Stimulated activated naive CD8-positive, alpha-beta T cell treated with anti-CD3 and anti-CD28 coated beads, Interleukin-15, Interleukin-2, amounts not matched to agents 100 ng/mL and 50 ng/mL, for 24 hours (primary cell): ENCODE measurements at regions not wholly inside any gene's neighbourhood (a gene's known extent, or its start where the extent isn't known, plus 50 kb on each side); places are given as distances from the start of the nearest gene placed in this dataset.
"Not testable (repeated sequence)": the region's sequence is repeated elsewhere in the genome, so short reads cannot be mapped to it uniquely, and the experiment has no call there.

Source experiments
- H3K27ac Mint-ChIP-seq: one replicate; pipeline ENCODE4 v1.8.0; 2021; ENCODE audit warnings: mild to moderate bottlenecking, mixed read lengths
- H3K27me3 Mint-ChIP-seq: one replicate; pipeline ENCODE4 v1.8.0; 2021; ENCODE audit warnings: mixed read lengths
- H3K36me3 Mint-ChIP-seq: one replicate; pipeline ENCODE4 v1.8.0; 2021; ENCODE audit warnings: low read depth, mixed read lengths
- H3K4me1 Mint-ChIP-seq: one replicate; pipeline ENCODE4 v1.8.0; 2021; ENCODE audit warnings: low read depth, mixed read lengths
- H3K4me3 Mint-ChIP-seq: one replicate; pipeline ENCODE4 v1.8.0; 2021; ENCODE audit warnings: mild to moderate bottlenecking, mixed read lengths
- H3K9me3 Mint-ChIP-seq: one replicate; pipeline ENCODE4 v1.8.0; 2021; ENCODE audit warnings: mixed read lengths

DNA sequence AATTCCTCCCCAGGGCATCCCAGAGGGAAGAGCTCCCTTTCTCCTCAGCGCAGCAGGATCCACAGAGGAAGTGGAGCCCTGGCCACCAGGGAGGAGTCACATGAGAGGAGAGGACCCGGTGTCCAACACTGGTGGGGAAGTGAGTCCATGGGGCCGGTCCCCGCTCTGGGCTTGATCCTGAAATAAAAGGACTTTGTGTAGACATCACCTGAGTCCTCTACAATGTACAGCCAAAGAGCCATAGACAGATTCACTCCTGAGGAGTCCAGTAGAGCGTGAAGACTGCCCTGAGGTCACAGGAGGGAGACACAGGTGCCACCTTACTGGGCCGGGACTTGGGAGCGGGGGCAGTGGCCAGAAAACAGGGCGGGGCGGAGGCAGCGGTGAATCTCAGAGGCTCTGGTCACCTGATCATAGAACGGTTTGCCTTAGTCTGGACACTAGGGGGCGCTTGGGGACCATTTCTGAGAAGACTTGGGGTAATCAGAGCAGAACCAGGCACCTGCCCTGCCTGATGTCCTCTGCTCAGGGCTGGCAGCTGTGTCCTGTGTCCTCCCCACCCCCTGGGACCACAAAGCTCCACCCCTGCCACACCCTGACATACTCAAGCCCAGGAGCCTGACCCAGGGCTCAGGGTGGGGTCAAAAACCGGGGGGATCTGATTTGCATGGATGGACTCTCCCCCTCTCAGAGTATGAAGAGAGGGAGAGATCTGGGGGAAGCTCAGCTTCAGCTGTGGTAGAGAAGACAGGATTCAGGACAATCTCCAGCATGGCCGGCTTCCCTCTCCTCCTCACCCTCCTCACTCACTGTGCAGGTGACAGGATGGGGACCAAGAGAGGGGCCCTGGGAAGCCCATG lies 112.7 kb downstream of the VPREB1 start:
- no peak overlapping the region for H3K27ac Mint-ChIP-seq
- H3K36me3 Mint-ChIP-seq, result no peaks in the 10 kb centered on the region
- H3K4me1 Mint-ChIP-seq, result peaks cover 7% of the 10 kb centered on the region
- peaks cover 39% of the 10 kb centered on the region for H3K27me3 Mint-ChIP-seq
- no peaks in the 10 kb centered on the region for H3K9me3 Mint-ChIP-seq
- no peak overlapping the region for H3K4me3 Mint-ChIP-seq

DNA sequence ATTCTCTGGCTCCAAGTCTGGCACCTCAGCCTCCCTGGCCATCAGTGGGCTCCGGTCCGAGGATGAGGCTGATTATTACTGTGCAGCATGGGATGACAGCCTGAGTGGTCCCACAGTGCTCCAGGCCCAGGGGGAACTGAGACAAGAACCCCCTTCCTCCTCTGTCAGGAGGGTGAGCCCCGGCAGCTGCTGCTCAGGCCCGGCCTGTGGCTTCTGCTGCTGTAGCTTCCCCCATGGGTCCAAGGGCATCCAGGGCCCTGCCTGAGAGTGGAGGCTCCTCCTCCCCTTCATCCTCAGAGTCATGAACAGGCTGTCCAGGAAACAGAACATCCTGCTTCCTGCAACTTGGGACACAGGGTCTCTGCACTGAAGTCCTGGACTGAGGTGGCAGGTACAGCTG lies 113.6 kb downstream of the VPREB1 start:
- Mint-ChIP-seq H3K36me3 (no peaks in the 10 kb centered on the region), H3K27ac (no peak overlapping the region), H3K27me3 (peaks cover 46% of the 10 kb centered on the region), H3K9me3 (no peaks in the 10 kb centered on the region), H3K4me3 (no peak overlapping the region), H3K4me1 (peaks cover 10% of the 10 kb centered on the region)

DNA sequence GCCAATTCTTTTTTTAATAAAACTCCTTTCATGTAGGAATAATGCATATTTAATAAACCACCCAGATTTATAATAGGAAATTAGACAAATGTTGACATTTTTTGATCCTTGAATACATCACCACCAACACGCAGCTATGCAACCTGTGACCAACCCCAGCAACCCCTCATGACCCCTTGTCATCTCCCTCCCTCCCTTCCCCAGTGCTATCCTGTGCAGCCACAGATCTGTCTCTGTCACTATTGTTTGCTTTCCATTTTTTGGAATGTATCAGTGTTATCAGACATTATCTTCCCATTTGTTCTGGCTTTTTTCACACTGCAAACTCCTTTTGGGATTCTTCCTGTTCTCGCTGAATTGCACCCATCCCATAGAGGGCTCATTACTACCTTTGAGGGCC lies 114.1 kb downstream of the VPREB1 start:
- H3K36me3 Mint-ChIP-seq, result no peaks in the 10 kb centered on the region
- no peak overlapping the region for H3K27ac Mint-ChIP-seq
- H3K4me1 Mint-ChIP-seq, result peaks cover 11% of the 10 kb centered on the region
- peaks cover 46% of the 10 kb centered on the region for H3K27me3 Mint-ChIP-seq
- no peak overlapping the region for H3K4me3 Mint-ChIP-seq
- no peaks in the 10 kb centered on the region for H3K9me3 Mint-ChIP-seq

DNA sequence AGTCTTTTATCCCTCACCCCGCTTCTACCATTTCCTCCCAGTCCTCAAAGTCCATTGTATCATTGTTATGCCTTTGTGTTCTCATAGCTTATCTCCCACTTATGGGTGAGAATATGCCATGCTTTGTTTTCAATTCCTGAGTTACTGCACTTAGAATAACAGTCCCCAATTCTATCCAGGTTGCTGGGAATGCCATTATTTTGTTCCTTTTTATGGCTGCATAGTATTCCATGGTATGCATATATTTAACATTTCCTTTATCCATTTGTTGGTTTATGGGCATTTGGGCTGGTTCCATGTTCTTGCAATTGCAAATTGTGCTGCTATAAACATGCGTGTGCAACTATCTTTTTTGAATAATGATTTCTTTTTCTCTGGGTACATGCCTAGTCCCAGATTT lies 114.9 kb downstream of the VPREB1 start:
- H3K36me3 Mint-ChIP-seq, result no peaks in the 10 kb centered on the region
- peaks cover 46% of the 10 kb centered on the region for H3K27me3 Mint-ChIP-seq
- peaks cover 11% of the 10 kb centered on the region for H3K4me1 Mint-ChIP-seq

DNA sequence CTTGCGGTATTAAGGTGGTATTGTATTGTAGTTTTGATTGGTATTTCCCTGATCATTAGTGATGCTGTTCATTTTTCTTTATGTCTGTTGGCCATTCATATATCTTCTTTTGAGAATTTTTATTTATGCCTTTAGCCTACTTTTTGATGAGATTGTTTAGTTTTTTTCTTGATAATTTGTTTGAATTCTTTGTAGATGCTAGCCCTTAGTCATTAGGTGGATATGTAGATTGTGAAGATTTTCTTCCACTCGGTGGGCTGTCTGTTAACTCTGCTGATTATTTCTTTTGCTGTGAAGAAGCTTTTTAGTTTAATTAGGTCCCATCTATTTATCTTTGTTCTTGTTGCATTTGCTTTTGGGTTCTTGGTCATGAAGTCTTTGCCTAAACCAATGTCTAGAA lies 115.4 kb downstream of the VPREB1 start:
- Mint-ChIP-seq H3K27ac (no peak overlapping the region), H3K27me3 (peaks cover 40% of the 10 kb centered on the region), H3K9me3 (no peaks in the 10 kb centered on the region), H3K4me1 (peaks cover 11% of the 10 kb centered on the region), H3K4me3 (no peak overlapping the region), H3K36me3 (no peaks in the 10 kb centered on the region)

More for the DNA sequence above, 114.9 kb downstream of the VPREB1 start:
- Mint-ChIP-seq H3K4me3 (no peak overlapping the region), H3K27ac (no peak overlapping the region), H3K9me3 (no peaks in the 10 kb centered on the region)

DNA sequence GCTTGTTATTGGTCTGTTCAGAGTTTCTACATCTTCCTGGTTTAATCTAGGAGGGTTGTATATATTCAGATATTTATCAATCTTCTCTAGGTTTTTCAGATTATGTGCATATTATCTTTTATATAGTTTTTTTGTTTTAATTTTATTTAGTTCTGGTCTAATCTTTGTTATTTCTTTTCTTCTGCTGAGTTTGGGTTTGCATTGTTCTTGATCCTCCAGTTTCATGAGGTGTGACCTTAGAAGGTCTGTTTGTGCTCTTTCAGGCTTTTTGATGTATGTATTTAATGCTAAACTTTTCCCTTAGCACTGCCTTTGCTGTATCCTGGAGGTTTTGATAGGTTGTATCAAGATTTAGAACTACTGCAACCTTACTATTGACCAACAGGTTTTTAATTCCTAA lies 117.7 kb downstream of the VPREB1 start:
- no peak overlapping the region for H3K4me3 Mint-ChIP-seq
- H3K36me3 Mint-ChIP-seq, result no peaks in the 10 kb centered on the region
- no peaks in the 10 kb centered on the region for H3K9me3 Mint-ChIP-seq
- peaks cover 27% of the 10 kb centered on the region for H3K27me3 Mint-ChIP-seq
- no peak overlapping the region for H3K27ac Mint-ChIP-seq
- H3K4me1 Mint-ChIP-seq, result peaks cover 7% of the 10 kb centered on the region

DNA sequence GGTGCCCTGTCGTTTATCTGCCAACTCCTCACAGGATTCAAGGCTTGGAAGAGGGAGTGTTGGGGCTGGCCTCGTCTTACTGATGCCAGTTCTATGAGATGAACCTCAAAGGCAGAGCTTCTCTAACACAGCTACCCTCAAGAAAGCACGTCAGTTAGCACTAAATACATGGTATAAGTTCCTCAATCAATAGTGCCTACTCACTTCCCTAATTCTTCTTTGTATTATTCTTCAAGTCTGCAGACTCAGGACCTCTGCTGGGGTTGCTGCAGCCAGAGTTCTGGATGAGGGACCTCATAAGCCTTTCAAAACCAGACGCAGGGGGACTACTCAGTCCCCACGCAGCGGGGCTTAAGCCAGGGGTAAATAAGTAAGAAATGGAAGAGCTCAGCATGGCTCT lies 118.3 kb downstream of the VPREB1 start:
- no peak overlapping the region for H3K27ac Mint-ChIP-seq
- H3K4me3 Mint-ChIP-seq, result no peak overlapping the region
- peaks cover 7% of the 10 kb centered on the region for H3K4me1 Mint-ChIP-seq
- no peaks in the 10 kb centered on the region for H3K36me3 Mint-ChIP-seq
- H3K27me3 Mint-ChIP-seq, result peaks cover 27% of the 10 kb centered on the region
- H3K9me3 Mint-ChIP-seq, result no peaks in the 10 kb centered on the region

DNA sequence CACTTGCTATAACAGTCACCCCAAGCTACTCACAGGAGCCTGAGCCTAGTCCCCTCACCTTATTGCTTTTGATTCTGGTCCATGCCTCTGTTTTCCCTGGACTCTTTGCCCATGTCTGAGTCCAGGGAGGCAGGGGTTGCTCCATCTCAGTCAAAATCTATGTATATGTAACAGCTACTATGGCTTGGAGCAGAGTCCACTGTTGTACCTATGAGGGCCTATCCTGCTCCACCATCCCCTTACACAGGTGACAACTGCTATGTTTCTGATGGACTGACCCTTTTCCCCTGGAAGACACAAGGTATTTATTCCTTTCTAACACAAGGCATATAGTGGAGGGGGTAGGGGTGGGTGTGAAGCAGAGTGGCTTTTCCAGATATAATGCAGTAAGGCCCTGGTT lies 119.6 kb downstream of the VPREB1 start:
- Mint-ChIP-seq H3K27ac (no peak overlapping the region), H3K4me3 (no peak overlapping the region), H3K36me3 (no peaks in the 10 kb centered on the region), H3K4me1 (peaks cover 7% of the 10 kb centered on the region), H3K27me3 (peaks cover 21% of the 10 kb centered on the region), H3K9me3 (no peaks in the 10 kb centered on the region)

DNA sequence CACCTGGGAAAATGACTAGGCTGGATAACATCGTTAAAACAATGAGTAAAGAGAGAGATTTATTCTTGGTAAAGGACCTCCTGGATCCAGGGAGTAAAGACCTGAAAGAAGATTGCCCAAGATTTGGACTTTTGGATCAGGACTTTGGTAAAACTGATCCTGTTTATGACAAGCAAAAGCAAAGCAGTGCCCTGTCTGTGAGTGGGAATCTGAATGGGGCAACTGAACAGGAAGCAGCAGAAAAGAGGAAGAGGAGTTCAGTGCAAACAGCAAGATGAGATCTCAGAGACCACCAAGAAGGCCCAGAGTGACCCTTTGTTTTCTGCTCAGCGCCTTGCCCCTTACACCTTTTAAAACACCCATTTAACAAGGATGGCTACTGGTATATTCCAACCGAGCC lies 122.0 kb downstream of the VPREB1 start:
- no peak overlapping the region for H3K27ac Mint-ChIP-seq
- H3K27me3 Mint-ChIP-seq, result peaks cover 15% of the 10 kb centered on the region
- H3K9me3 Mint-ChIP-seq, result no peaks in the 10 kb centered on the region
- peaks cover 14% of the 10 kb centered on the region for H3K4me1 Mint-ChIP-seq
- H3K4me3 Mint-ChIP-seq, result no peak overlapping the region
- no peaks in the 10 kb centered on the region for H3K36me3 Mint-ChIP-seq

DNA sequence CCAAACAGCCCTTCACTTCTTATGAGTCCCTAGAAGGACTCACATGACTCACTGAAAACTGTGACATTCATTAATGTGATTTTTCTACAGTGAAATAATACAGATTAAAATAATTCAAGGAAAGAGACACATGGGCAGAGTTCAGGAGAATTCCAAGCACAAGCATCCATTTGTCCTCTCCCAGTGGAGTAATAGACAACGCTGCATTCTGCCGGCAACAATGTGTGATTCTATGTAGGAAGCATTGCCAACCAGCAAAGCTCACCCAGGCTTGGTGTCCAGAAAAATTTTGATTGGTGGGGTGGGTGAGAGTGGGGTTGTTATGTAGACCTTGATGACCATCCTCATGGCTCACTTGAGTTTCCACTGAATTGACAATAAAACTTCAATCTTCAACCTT lies 123.9 kb downstream of the VPREB1 start:
- no peaks in the 10 kb centered on the region for H3K9me3 Mint-ChIP-seq
- H3K27ac Mint-ChIP-seq, result no peak overlapping the region
- H3K4me1 Mint-ChIP-seq, result peaks cover 10% of the 10 kb centered on the region
- no peaks in the 10 kb centered on the region for H3K36me3 Mint-ChIP-seq
- no peak overlapping the region for H3K4me3 Mint-ChIP-seq
- peaks cover 16% of the 10 kb centered on the region for H3K27me3 Mint-ChIP-seq

DNA sequence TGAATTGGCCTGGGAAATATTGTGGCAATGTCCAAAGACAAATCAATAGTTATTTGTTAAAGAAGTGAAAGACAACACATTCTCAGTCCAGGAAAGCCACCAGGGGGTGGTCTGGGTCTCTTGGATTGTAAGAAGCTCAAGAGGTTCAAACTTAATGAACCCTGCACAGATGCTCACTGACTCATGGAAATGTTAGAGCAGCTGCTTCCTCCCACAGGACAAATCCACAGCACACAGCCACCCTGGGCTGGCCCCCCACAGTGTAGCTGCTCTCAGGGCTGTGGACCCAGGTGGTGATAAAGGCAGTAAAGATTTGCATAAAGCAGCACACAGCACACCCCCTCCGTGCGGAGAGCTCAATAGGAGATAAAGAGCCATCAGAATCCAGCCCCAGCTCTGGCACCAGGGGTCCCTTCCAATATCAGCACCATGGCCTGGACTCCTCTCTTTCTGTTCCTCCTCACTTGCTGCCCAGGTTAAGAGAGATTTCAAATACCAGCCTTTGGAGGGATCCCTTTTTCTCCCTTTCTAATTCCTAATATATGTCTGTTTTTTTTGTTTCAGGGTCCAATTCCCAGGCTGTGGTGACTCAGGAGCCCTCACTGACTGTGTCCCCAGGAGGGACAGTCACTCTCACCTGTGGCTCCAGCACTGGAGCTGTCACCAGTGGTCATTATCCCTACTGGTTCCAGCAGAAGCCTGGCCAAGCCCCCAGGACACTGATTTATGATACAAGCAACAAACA lies 124.8 kb downstream of the VPREB1 start:
- Mint-ChIP-seq H3K27me3 (peaks cover 16% of the 10 kb centered on the region), H3K4me1 (peaks cover 10% of the 10 kb centered on the region)
- H3K36me3 Mint-ChIP-seq, H3K4me3 Mint-ChIP-seq, H3K9me3 Mint-ChIP-seq, H3K27ac Mint-ChIP-seq: not testable (repeated sequence)

DNA sequence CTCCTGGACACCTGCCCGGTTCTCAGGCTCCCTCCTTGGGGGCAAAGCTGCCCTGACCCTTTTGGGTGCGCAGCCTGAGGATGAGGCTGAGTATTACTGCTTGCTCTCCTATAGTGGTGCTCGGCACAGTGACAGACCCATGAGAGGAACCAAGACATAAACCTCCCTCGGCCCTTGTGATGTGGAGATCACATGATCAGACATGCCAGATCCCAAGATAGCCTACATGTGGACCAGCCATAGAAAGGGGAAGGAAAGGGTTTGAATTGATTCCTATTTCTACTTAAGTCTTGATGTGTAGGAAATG lies 125.3 kb downstream of the VPREB1 start:
- H3K4me1 Mint-ChIP-seq, result peaks cover 10% of the 10 kb centered on the region
- no peaks in the 10 kb centered on the region for H3K9me3 Mint-ChIP-seq
- no peak overlapping the region for H3K4me3 Mint-ChIP-seq
- no peak overlapping the region for H3K27ac Mint-ChIP-seq
- no peaks in the 10 kb centered on the region for H3K36me3 Mint-ChIP-seq
- peaks cover 16% of the 10 kb centered on the region for H3K27me3 Mint-ChIP-seq

DNA sequence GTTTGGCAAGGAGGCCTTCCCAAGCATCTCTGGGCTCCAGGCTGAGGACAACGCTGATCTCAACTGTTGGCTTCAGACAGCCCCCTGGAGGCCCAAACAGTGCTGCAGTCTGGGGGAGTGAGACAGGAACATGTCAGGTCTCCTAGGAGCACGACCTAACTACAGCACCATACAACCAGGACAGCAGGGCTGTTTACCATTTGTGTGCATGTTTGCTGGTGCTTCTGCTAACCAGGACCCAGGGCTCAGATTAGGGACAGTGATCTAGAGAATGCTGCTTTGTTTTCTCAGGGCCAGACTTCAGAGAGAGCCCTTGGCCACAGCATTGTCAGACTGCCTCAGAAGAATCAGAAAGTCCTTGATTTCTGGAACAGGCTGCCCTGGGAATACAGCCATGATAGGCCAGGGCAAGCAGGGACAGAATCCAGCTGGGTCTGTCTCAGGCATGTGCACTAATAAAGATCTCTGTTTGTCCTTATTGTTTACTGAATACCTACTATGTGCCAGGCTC lies 126.5 kb downstream of the VPREB1 start:
- Mint-ChIP-seq H3K36me3 (no peaks in the 10 kb centered on the region), H3K9me3 (no peaks in the 10 kb centered on the region), H3K27me3 (peaks cover 16% of the 10 kb centered on the region), H3K4me3 (no peak overlapping the region), H3K4me1 (peaks cover 10% of the 10 kb centered on the region), H3K27ac (no peak overlapping the region)

DNA sequence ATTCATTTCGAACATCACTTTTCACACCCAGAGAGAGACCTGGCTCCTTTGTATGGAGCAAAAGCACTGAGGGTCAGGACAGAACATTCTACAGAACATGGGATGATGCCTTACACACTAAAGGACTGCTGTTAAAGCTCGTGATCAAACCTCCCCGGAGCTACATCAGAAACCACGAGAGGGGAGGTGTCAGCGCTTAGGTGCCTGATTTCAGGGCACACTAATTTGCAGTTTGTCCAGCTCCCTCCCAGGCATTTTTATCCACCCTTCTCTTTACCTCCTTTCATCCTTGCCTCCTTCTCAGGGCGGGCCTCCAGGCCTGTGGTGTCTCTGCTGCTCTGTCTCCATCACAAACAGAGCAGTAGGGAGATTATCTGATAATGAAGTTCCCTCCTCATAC lies 127.5 kb downstream of the VPREB1 start:
- no peaks in the 10 kb centered on the region for H3K9me3 Mint-ChIP-seq
- no peak overlapping the region for H3K4me3 Mint-ChIP-seq
- H3K27me3 Mint-ChIP-seq, result peaks cover 16% of the 10 kb centered on the region
- no peaks in the 10 kb centered on the region for H3K36me3 Mint-ChIP-seq
- H3K27ac Mint-ChIP-seq, result no peak overlapping the region
- H3K4me1 Mint-ChIP-seq, result peaks cover 7% of the 10 kb centered on the region

DNA sequence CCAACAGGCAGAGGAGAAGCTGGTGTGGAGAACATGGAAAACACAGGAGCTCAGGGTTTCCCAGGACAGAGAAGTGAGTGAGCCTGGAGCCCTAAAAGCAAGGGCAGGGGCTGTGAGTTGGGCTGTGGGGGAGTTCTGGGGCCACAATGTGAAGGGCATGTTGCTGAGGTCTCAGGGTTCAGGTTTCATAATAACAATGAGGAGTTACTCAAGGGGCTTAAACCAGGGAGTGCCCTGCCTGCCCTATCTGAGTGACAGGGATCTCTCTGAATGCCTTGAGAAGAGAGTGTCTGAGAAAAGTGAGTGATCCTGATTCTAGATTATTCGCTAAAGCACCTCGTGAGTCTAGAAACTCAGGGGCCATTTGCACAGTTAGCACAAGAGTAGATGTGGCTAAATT lies 129.6 kb downstream of the VPREB1 start:
- H3K36me3 Mint-ChIP-seq, result no peaks in the 10 kb centered on the region
- H3K27ac Mint-ChIP-seq, result no peak overlapping the region
- H3K27me3 Mint-ChIP-seq, result peaks cover 19% of the 10 kb centered on the region
- H3K4me3 Mint-ChIP-seq, result no peak overlapping the region
- no peaks in the 10 kb centered on the region for H3K9me3 Mint-ChIP-seq
- H3K4me1 Mint-ChIP-seq, result peaks cover 7% of the 10 kb centered on the region
